Liver (tissue), 7 donors: ENCODE measurements at regions not wholly inside any gene's neighbourhood (a gene's known extent, or its start where the extent isn't known, plus 50 kb on each side); places are given as distances from the start of the nearest gene placed in this dataset.

Source experiments
- DNase-seq: peaks from one replicate; pipeline ENCODE4 v3.0.0-alpha.2; 2017; ENCODE audit warnings: low spot score
- H3K27ac ChIP-seq, 2 donors: one replicate each; pipeline ENCODE4 v1.7.0; 2013; ENCODE audit warnings: inconsistent platforms in 2 of 2, low read length in 2 of 2, control low read depth in 1 of 2, low read depth in 1 of 2, mild to moderate bottlenecking in 1 of 2
- H3K27me3 ChIP-seq, 4 donors: one replicate each; pipeline versions ENCODE4 v1.6.1 to v1.7.0; 2013; ENCODE audit warnings: low read length in 3 of 4, inconsistent platforms in 1 of 4, mild to moderate bottlenecking in 1 of 4, moderate library complexity in 1 of 4; ENCODE audit not compliant: control insufficient read depth in 4 of 4, insufficient read depth in 4 of 4
- H3K36me3 ChIP-seq, 4 donors: one replicate each; pipeline versions ENCODE4 v1.6.1 to v1.7.0; 2013; ENCODE audit warnings: low read length in 3 of 4, mild to moderate bottlenecking in 3 of 4, low read depth in 1 of 4, moderate library complexity in 1 of 4; ENCODE audit not compliant: control insufficient read depth in 4 of 4, insufficient read depth in 3 of 4
- H3K4me1 ChIP-seq, 4 donors: one replicate each; pipeline versions ENCODE4 v1.6.1 to v1.7.0; 2013; ENCODE audit warnings: low read length in 3 of 4, mild to moderate bottlenecking in 3 of 4, moderate library complexity in 1 of 4; ENCODE audit not compliant: control insufficient read depth in 4 of 4, insufficient read depth in 4 of 4
- H3K4me3 ChIP-seq, 3 donors: one replicate each; pipeline versions ENCODE4 v1.6.1 to v1.7.0; 2013; ENCODE audit warnings: low read length in 3 of 3, control low read depth in 1 of 3, low read depth in 1 of 3, mild to moderate bottlenecking in 1 of 3
- H3K9ac ChIP-seq, 2 donors: one replicate each; pipeline ENCODE4 v1.7.0; 2013; ENCODE audit warnings: low read length in 2 of 2, mild to moderate bottlenecking in 2 of 2, moderate library complexity in 2 of 2, control low read depth in 1 of 2, low read depth in 1 of 2
- H3K9me3 ChIP-seq, 4 donors: one replicate each; pipeline versions ENCODE4 v1.6.1 to v1.7.0; 2013; ENCODE audit warnings: low read length in 3 of 4; ENCODE audit not compliant: control insufficient read depth in 4 of 4
- ATF3 ChIP-seq: IDR thresholded peaks from 2 replicates; pipeline ENCODE4 v1.6.1; 2016; ENCODE audit warnings: antibody characterized with exemption
- EGR1 ChIP-seq, 2 donors: IDR thresholded peaks; 2 replicates each; pipeline ENCODE4 v1.6.1; 2016 to 2018; ENCODE audit warnings: antibody characterized with exemption in 2 of 2, low read depth in 2 of 2
- FOXA1 ChIP-seq: IDR thresholded peaks from 2 replicates; pipeline ENCODE4 v1.6.1; 2016; ENCODE audit warnings: antibody characterized with exemption
- FOXA2 ChIP-seq: IDR thresholded peaks from 2 replicates; pipeline ENCODE4 v1.6.1; 2016; ENCODE audit warnings: antibody characterized with exemption
- GABPA ChIP-seq, 2 donors: IDR thresholded peaks in 1 of 2; conservative IDR thresholded peaks in 1 of 2; 2 replicates each; pipeline ENCODE4 v1.6.1; 2016; ENCODE audit warnings: antibody characterized with exemption in 2 of 2, mild to moderate bottlenecking in 1 of 2, moderate library complexity in 1 of 2
- HNF4A ChIP-seq, 2 donors: conservative IDR thresholded peaks; 2 replicates each; pipeline ENCODE4 v1.6.1; 2016; ENCODE audit warnings: antibody characterized with exemption in 2 of 2, mild to moderate bottlenecking in 2 of 2
- HNF4G ChIP-seq: IDR thresholded peaks from 2 replicates; pipeline ENCODE4 v1.6.1; 2016; ENCODE audit warnings: antibody characterized with exemption
- JUND ChIP-seq, 2 donors: IDR thresholded peaks; 2 replicates each; pipeline ENCODE4 v1.6.1; 2016; ENCODE audit warnings: antibody characterized with exemption in 2 of 2
- MAX ChIP-seq: IDR thresholded peaks from 2 replicates; pipeline ENCODE4 v1.6.1; 2016; ENCODE audit warnings: antibody characterized with exemption
- NR2F2 ChIP-seq: IDR thresholded peaks from 2 replicates; pipeline ENCODE4 v1.6.1; 2016; ENCODE audit warnings: antibody characterized with exemption
- REST ChIP-seq: IDR thresholded peaks from 2 replicates; pipeline ENCODE4 v1.6.1; 2016; ENCODE audit warnings: antibody characterized with exemption, mild to moderate bottlenecking
- RXRA ChIP-seq, 2 donors: IDR thresholded peaks; 2 replicates each; pipeline ENCODE4 v1.6.1; 2017 to 2018; ENCODE audit warnings: antibody characterized with exemption in 2 of 2, mild to moderate bottlenecking in 1 of 2
- SP1 ChIP-seq: IDR thresholded peaks from 2 replicates; pipeline ENCODE4 v1.6.1; 2018; ENCODE audit warnings: antibody characterized with exemption, mild to moderate bottlenecking
- TAF1 ChIP-seq: conservative IDR thresholded peaks from 2 replicates; pipeline ENCODE4 v1.6.1; 2016; ENCODE audit warnings: antibody characterized with exemption, mild to moderate bottlenecking
- ZBTB33 ChIP-seq: IDR thresholded peaks from 2 replicates; pipeline ENCODE4 v1.6.1; 2016; ENCODE audit warnings: antibody characterized with exemption
- WGBS: extraction: QIAGEN DNeasy Blood & Tissue Kit; methylation state at CpG from one replicate; pipeline ENCODE4 v1.1.7; 2013; 5-methylcytosine and 5-hydroxymethylcytosine counted together
- donor health status: healthy.
- donor health status: healthy.
- donor health status: healthy.
- donor health status: healthy.

- no peaks in the 10 kb centered on the region for H3K4me1 ChIP-seq
- WGBS, result 76% methylated on average over 3 of the region's 3 CpGs
- peaks cover 0 to 4% (median 0%) of the 10 kb centered on the region in 4 donors for H3K27me3 ChIP-seq
These were observed 617.9 kb upstream of the CDH18 start for GRCh38 chr5:20605732-20606525.

More at GRCh38 chr5:20605732-20606525, 617.9 kb upstream of the CDH18 start:
- TF ChIP-seq FOXA1 (no peak), HNF4G (no peak), TAF1 (no peak), GABPA (IDR thresholded peaks at IDR 0.05 in 1 of 2, conservative IDR thresholded peaks at IDR 0.05 in 1 of 2) (no peak), EGR1 (IDR thresholded peaks at IDR 0.05; ENCODE audit: low read depth in 2 of 2) (no peak), HNF4A (conservative IDR thresholded peaks at IDR 0.05) (no peak), JUND (IDR thresholded peaks at IDR 0.05) (no peak), FOXA2 (no peak), REST (no peak), SP1 (no peak), RXRA (IDR thresholded peaks at IDR 0.05) (no peak), ZBTB33 (no peak), ATF3 (no peak), MAX (no peak), NR2F2 (no peak)
- no peak overlapping the region for H3K9ac ChIP-seq
- no peaks in the 10 kb centered on the region for H3K36me3 ChIP-seq
- no peak overlapping the region for H3K4me3 ChIP-seq
- no peaks in the 10 kb centered on the region for H3K9me3 ChIP-seq
- no peak for DNase-seq
- H3K27ac ChIP-seq, result no peak overlapping the region
